SH-SY5Y (cell line): ENCODE measurements at regions not wholly inside any gene's neighbourhood (a gene's known extent, or its start where the extent isn't known, plus 50 kb on each side); places are given as distances from the start of the nearest gene placed in this dataset.

Experiments used
- GATA2 ChIP-seq: IDR thresholded peaks from 2 replicates; pipeline ENCODE4 v1.6.1; 2011; ENCODE audit warnings: mild to moderate bottlenecking, low read depth, low read length
- GATA3 ChIP-seq: IDR thresholded peaks from 2 replicates; pipeline ENCODE4 v1.6.1; 2011; ENCODE audit warnings: low read depth, mild to moderate bottlenecking, low read length, moderate library complexity

GRCh38 chr1:98367426-98367825, 294.1 kb upstream of the SNX7 start:
- TF ChIP-seq GATA3 (no peak), GATA2 (no peak)
